Spleen (tissue), 11 donors: ENCODE measurements at regions not wholly inside any gene's neighbourhood (a gene's known extent, or its start where the extent isn't known, plus 50 kb on each side); places are given as distances from the start of the nearest gene placed in this dataset.

Experiments
- DNase-seq: peaks from one replicate; pipeline ENCODE4 v3.0.0-alpha.2; 2020
- H3K27ac ChIP-seq, 8 donors: fragments of 200-600 bp; sonication (generic) in 7 of 8; 1 replicate in 4 of 8; 2 replicates in 4 of 8; pipeline versions ENCODE4 v1.5.0 to v1.8.0; 2016 to 2021; ENCODE audit warnings: inconsistent platforms in 4 of 8, mild to moderate bottlenecking in 4 of 8, moderate library complexity in 1 of 8
- H3K27me3 ChIP-seq, 7 donors: fragments of 200-600 bp; sonication (generic) in 6 of 7; replicated peaks in 1 of 7; 1 replicate in 4 of 7; 2 replicates in 3 of 7; pipeline versions ENCODE4 v1.5.0 to v1.8.0; 2016 to 2021; ENCODE audit warnings: inconsistent platforms in 3 of 7, mild to moderate bottlenecking in 1 of 7
- H3K36me3 ChIP-seq, 6 donors: fragments of 200-600 bp; sonication (generic) in 5 of 6; 1 replicate in 4 of 6; 2 replicates in 2 of 6; pipeline versions ENCODE4 v1.5.0 to v1.8.0; 2016 to 2021; ENCODE audit warnings: inconsistent platforms in 2 of 6
- H3K4me1 ChIP-seq, 6 donors: fragments of 200-600 bp; sonication (generic) in 5 of 6; 1 replicate in 3 of 6; 2 replicates in 3 of 6; pipeline versions ENCODE4 v1.5.0 to v1.8.0; 2016 to 2021; ENCODE audit warnings: inconsistent platforms in 3 of 6
- H3K4me3 ChIP-seq, 8 donors: fragments of 200-600 bp; sonication (generic) in 7 of 8; 1 replicate in 4 of 8; 2 replicates in 4 of 8; pipeline versions ENCODE4 v1.5.0 to v1.8.0; 2016 to 2021; ENCODE audit warnings: inconsistent platforms in 4 of 8, mild to moderate bottlenecking in 4 of 8, moderate library complexity in 2 of 8
- H3K9me3 ChIP-seq, 8 donors: fragments of 200-600 bp; sonication (generic) in 7 of 8; 1 replicate in 4 of 8; 2 replicates in 4 of 8; pipeline versions ENCODE4 v1.5.0 to v1.8.0; 2016 to 2021; ENCODE audit warnings: inconsistent platforms in 4 of 8
- POLR2A ChIP-seq, 3 donors: fragments of 450-650 bp; IDR thresholded peaks; one replicate each; pipeline ENCODE4 v1.5.1; 2017; ENCODE audit warnings: antibody characterized with exemption in 3 of 3, mild to moderate bottlenecking in 1 of 3
- POLR2AphosphoS5 ChIP-seq, 3 donors: sonication (generic); formaldehyde crosslinking; IDR thresholded peaks; one replicate each; pipeline ENCODE4 v1.5.1; 2017; ENCODE audit warnings: antibody characterized with exemption in 3 of 3
- WGBS, 5 donors: extraction: QIAGEN DNeasy Blood & Tissue Kit in 3 of 5; methylation state at CpG; one replicate each; pipeline versions ENCODE4 v1.1.5 to v1.1.7; 2013 to 2018; 5-methylcytosine and 5-hydroxymethylcytosine counted together
- intact Hi-C: fragments of 100-400 bp; cut with DNase I; formaldehyde crosslinking; loops from one replicate; pipeline ENCODE4 v1.15.0; 2023; ENCODE audit warnings: low total_unique reads
- TF ChIP-seq, protein P1 (sequence below), 11 experiments: fragments of 200-600 bp in 7 of 11; fragments of 450-650 bp in 4 of 11; sonication (generic) in 4 of 11; IDR thresholded peaks in 8 of 11; conservative IDR thresholded peaks in 3 of 11; 1 replicate in 7 of 11; 2 replicates in 4 of 11; pipeline versions ENCODE4 v1.4.0 to v1.8.0; 2016 to 2021; ENCODE audit warnings: antibody characterized with exemption in 11 of 11, inconsistent platforms in 4 of 11, mild to moderate bottlenecking in 1 of 11
- donor health status: healthy with polysubstance abuse.
- donor health status: DM: no; HTN: no; CAD: no; lungs with moderate emphysema.
- donor health status: DM: no; HTN: no; CAD: no.
- donor health status: Bipolar disorder and iron deficiency.
- donor health status: healthy.
- donor health status: DM: no; HTN: no; CAD: no.
- donor health status: DM: yes; HTN: yes; CAD: no.

DNA sequence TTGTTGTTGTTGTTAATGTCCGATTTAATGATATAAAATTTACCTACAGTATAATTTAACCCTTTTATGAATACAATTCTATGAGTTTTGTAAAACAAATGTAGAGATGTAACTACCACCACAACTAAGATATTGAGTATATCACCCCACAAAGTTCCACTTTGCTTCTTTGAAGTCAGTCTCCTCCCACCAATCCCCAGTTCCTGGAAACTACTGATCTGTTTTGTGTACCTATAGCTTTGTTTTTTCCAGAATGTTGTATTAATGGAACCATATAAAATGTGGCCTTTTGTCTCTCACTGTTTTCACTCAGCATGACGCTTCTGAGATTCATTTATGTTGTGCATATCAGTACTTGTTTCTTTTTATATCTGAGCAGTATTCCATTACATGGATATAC lies 52.3 kb upstream of the FAM9C start:
- H3K9me3 ChIP-seq, result no peaks in the 10 kb centered on the region
- peaks cover 0 to 6% (median 0%) of the 10 kb centered on the region in 7 donors for H3K27me3 ChIP-seq
- DNase-seq, result no peak
- H3K36me3 ChIP-seq, result no peaks in the 10 kb centered on the region
- intact Hi-C loops, result no loop called here
- H3K27ac ChIP-seq, result peak overlapping the region in 4 of 8 donors; percentile 27 to 90 (median 89)
- no peak overlapping the region for H3K4me3 ChIP-seq
- H3K4me1 ChIP-seq, result peaks cover 24 to 76% (median 56%) of the 10 kb centered on the region in 6 donors
- 80 to 98% (median 88%) methylated on average over 2 of the region's 2 CpGs for WGBS, 5 donors
- no peak for TF ChIP-seq POLR2A (IDR thresholded peaks at IDR 0.05)
- TF ChIP-seq, protein P1, sequence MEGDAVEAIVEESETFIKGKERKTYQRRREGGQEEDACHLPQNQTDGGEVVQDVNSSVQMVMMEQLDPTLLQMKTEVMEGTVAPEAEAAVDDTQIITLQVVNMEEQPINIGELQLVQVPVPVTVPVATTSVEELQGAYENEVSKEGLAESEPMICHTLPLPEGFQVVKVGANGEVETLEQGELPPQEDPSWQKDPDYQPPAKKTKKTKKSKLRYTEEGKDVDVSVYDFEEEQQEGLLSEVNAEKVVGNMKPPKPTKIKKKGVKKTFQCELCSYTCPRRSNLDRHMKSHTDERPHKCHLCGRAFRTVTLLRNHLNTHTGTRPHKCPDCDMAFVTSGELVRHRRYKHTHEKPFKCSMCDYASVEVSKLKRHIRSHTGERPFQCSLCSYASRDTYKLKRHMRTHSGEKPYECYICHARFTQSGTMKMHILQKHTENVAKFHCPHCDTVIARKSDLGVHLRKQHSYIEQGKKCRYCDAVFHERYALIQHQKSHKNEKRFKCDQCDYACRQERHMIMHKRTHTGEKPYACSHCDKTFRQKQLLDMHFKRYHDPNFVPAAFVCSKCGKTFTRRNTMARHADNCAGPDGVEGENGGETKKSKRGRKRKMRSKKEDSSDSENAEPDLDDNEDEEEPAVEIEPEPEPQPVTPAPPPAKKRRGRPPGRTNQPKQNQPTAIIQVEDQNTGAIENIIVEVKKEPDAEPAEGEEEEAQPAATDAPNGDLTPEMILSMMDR (IDR thresholded peaks at IDR 0.05 in 8 of 11, conservative IDR thresholded peaks at IDR 0.05 in 3 of 11), result no peak
- TF ChIP-seq POLR2AphosphoS5 (IDR thresholded peaks at IDR 0.05), result no peak

DNA sequence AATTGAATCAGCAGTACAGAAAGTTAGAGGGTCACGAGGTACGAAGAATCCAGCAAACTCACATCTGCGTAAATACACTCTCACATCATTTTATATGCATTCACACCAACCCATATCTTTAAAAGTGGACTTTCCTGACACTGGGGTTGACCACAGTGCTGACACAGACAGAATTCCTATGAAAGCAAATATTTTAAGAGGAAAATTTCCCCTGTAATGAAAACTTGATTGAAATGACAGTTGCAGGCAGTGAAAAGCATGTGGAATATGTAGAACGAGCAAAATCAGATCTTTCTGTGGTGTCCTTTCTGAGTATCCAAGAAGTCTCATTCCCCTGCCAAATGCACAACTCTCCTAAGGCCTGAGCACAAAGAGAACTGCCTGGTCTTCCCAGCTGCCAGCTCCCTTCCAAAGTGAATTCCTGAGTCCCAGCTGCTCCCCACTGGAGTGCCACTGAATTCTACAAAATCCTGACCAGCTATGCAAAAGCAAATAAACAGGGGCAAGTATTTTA lies 50.5 kb upstream of the FAM9C start:
- WGBS, 5 donors, result 54 to 70% (median 62%) methylated on average over 4 of the region's 4 CpGs
- intact Hi-C loops, result no loop called here
- no peak overlapping the region for H3K4me3 ChIP-seq
- peak overlapping the region; percentile 2 to 90 (median 88) for H3K27ac ChIP-seq
- TF ChIP-seq, protein P1 (IDR thresholded peaks at IDR 0.05 in 8 of 11, conservative IDR thresholded peaks at IDR 0.05 in 3 of 11), result no peak
- TF ChIP-seq POLR2A (IDR thresholded peaks at IDR 0.05) (no peak), POLR2AphosphoS5 (IDR thresholded peaks at IDR 0.05) (no peak)
- H3K36me3 ChIP-seq, result no peaks in the 10 kb centered on the region
- H3K27me3 ChIP-seq, result no peaks in the 10 kb centered on the region
- DNase-seq, result no peak
- no peaks in the 10 kb centered on the region for H3K9me3 ChIP-seq
- peaks cover 16 to 76% (median 58%) of the 10 kb centered on the region in 6 donors for H3K4me1 ChIP-seq

DNA sequence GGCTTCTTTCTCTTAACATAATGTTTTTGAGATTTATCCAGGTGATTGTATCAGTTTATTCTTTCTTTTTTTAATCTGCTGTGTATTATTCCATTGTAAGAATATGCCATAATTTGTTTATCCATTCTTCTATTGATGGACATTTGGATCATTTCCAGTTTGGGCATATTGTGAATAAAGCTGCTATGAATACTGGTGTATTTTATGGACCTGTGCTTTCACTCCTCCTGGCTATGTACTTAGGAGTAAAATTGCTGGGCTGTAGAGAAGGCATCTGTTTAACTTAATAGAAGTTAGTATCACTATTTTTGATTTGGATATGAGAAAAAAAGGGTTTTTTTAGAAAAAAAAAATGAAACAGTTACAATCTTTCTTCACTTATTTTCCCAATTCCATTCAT lies 50.0 kb upstream of the FAM9C start:
- Histone ChIP-seq H3K27ac (peak overlapping the region in 7 of 8 donors; percentile 84 to 90 (median 89)), H3K27me3 (no peaks in the 10 kb centered on the region), H3K4me1 (peaks cover 16 to 76% (median 59%) of the 10 kb centered on the region in 6 donors), H3K9me3 (no peaks in the 10 kb centered on the region), H3K4me3 (no peak overlapping the region), H3K36me3 (no peaks in the 10 kb centered on the region)
- intact Hi-C loops, result no loop called here
- no peak for DNase-seq
- TF ChIP-seq POLR2AphosphoS5 (IDR thresholded peaks at IDR 0.05) (no peak), POLR2A (IDR thresholded peaks at IDR 0.05) (no peak)
- TF ChIP-seq, protein P1 (IDR thresholded peaks at IDR 0.05 in 8 of 11, conservative IDR thresholded peaks at IDR 0.05 in 3 of 11), result no peak
